HT-29 (cell line): ENCODE measurements at regions not wholly inside any gene's neighbourhood (a gene's known extent, or its start where the extent isn't known, plus 50 kb on each side); places are given as distances from the start of the nearest gene placed in this dataset.
"Not testable (repeated sequence)": the region's sequence is repeated elsewhere in the genome, so short reads cannot be mapped to it uniquely, and the experiment has no call there.

ENCODE experiments used
- DNase-seq: peaks from one replicate; pipeline ENCODE4 v3.0.0-alpha.2; 2015; ENCODE audit warnings: low spot score

- peak; percentile 88 for DNase-seq
These were observed 441.9 kb upstream of the PIK3R1 start for GRCh38 chr5:67773411-67774266.

DNA sequence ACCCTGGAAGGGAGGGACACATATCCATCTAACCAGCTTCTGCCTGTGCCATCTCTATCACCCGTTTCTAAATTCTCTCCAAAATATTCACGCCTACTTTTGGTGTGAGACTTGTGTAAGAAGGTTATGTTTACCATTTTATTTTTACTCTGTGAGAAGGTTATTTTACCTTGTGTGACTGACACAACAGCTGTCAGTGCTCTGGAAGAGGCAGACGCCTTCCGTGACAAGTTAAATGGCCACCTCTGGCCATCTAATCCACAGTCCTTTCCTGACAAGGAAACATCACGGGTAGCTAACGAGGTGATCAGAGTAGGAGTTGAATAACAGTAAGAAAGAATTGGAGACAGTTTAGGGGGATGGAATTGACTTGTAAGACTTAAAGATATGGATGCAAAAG, 443.8 kb upstream of the PIK3R1 start:
- no peak for DNase-seq

DNA sequence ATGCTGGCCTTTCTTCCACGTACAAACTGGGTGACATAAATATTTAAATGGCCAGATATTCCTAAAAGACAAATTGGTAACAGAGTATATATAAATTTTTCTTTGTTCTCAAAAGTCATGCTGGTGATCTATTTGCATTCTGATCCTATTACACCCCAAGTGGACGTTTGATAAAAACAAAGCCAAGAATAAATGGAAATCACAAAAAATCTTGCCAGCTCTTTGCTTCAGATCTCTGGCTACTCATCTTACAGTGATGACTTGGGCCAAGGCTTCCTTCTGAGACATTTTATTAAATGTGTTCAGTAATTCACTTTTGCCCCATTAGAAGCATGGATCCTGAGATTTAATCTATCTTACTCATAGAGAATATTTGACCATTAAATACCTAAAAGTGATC, 444.3 kb upstream of the PIK3R1 start:
- DNase-seq, result no peak

DNA sequence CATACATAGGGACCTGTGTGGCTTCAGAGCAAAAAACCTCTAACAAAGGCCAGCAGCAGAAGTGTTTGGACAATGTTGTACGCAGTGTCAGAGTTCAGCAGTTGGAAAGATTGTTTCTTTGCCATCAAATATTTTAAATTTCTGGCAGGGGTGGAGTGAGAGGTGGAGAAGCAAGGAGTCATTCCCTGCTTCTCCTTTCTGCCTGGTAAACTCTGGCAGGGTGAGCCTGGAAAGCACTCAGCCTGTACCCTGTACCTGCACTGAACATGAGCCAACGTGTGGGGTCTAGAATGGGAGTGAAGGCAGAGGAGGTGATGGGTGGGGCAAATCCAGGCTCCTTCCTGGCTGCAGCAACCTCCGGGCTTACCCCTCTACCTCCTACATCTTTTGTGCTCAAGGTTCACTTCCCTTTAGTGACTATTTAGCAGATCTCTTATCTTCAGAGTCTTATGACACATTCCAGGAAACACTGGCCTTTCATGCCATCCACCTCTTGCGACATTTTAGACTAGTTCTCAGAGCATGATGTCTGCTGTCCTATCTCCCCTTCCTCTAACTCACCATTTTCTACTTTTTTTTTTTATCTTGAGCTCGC, 445.0 kb upstream of the PIK3R1 start:
- peak; percentile 94 for DNase-seq

GRCh38 chr5:67765697-67766096, 449.9 kb upstream of the PIK3R1 start:
- no peak for DNase-seq

DNA sequence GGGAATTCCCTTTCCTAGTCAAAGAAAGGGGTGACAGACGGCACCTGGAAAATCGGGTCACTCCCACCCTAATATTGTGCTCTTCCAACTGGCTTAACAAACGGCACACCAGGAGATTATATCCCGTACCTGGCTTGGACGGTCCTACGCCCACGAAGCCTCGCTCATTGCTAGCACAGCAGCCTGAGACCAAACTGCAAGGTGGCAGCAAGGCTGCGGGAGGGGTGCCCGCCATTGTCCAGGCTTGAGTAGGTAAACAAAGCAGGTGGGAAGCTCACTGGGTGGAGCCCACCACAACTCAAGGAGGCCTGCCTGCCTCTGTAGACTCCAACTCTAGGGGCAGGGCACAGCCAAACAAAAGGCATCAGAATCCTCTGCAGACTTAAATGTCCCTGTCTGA, 457.8 kb upstream of the PIK3R1 start:
- DNase-seq, result not testable (repeated sequence)

DNA sequence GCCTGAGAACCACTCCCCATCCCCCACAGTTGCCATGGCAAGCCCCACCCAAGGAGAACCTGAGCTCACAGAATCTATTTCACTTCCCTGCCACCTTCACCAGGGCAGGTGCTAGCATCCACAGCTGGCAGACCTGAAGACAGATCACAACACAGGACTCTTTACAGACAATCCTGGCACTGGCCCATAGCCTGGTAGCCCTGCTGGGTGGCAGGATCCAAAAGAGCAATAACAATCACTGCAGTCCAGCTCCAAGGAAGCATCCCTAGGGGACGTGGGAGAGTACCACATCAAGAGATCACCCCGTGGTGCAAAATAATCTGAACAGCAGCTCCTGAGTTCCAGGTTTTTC, 463.2 kb upstream of the PIK3R1 start:
- DNase-seq, result no peak

GRCh38 chr5:67748165-67748690, 467.3 kb upstream of the PIK3R1 start:
- no peak for DNase-seq

- no peak for DNase-seq
These were observed 468.5 kb upstream of the PIK3R1 start for GRCh38 chr5:67747096-67747495.

GRCh38 chr5:67746608-67747007, 468.9 kb upstream of the PIK3R1 start:
- not testable (repeated sequence) for DNase-seq

GRCh38 chr5:67746103-67746502, 469.5 kb upstream of the PIK3R1 start:
- no peak for DNase-seq

DNA sequence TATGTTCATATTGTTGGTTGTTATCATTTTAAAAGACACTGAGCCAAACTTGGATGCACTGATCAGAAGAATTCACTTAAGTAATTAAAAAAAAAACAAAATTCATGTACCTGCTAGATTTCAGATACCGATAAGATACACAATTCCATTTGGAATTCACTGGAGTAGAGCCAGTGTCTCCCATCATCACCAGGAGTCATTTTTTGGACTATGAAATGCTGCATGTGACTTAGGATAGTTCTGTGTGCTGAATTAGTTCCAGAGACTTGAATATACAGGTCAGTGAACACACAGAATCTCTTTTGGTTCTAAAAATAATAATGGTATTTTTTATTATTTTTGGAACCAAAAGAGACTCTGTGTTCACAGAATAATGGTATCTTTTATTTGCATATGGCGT, 482.6 kb upstream of the PIK3R1 start:
- DNase-seq, result no peak

GRCh38 chr5:67732471-67732870, 483.1 kb upstream of the PIK3R1 start:
- DNase-seq, result no peak

- DNase-seq, result no peak
These were observed 483.7 kb upstream of the PIK3R1 start for GRCh38 chr5:67731886-67732285.

- no peak for DNase-seq
These were observed 484.6 kb upstream of the PIK3R1 start for GRCh38 chr5:67730917-67731474.

- no peak for DNase-seq
These were observed 487.1 kb upstream of the PIK3R1 start for GRCh38 chr5:67728326-67728890.

- no peak for DNase-seq
These were observed 490.0 kb upstream of the PIK3R1 start for GRCh38 chr5:67725604-67726003.

DNA sequence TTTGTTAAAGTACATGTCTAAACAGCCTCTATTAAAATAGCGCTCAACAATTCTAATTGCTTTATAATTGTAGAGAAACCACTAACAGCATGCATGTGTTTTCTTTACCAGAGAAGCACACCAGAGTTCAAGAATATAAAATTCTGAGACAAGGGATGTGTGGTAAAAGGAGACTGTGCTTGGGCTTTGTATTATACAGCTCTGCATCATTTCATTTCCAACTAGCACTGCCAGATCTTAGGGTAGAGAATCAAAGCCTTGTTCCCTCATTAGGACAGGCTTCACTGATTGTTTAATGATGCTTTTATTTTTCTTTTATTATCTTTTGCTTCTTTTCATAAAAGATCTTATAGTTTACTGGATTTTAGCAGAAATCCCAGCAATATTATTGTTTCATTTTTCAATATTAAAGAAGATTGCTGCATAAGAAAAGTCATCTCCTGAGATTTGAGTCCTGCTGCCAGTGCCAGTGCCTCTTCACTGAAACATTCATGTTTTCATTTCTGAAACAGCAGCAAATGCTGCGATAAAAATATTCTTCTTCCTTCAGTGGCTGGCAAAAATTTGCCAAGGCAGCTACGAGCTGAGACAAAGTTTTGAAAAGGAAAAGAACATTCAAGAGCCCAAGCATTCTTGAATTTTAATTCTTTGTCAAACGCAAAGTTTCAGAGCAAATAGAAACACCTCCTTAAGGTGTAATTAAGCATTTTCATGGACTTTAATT, 491.0 kb upstream of the PIK3R1 start:
- DNase-seq, result no peak

DNA sequence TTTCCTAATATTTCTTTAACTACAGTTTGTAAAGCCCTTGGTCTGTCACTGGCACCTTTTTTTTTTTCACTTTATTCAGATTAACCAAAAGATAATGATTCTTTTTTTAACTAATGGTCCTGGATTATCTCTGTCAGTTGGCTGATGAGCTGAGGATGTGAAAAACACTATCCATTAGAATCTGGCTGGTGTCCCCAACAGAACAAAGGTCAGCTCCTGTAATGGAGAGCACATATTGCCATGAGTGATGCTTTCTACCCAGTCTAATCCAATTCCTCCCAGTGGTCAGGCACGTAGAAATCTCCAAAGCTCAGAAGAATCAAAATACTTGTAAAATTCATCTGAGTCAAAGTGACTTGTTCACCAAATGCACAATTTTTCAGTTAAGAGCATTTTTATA, 491.7 kb upstream of the PIK3R1 start:
- DNase-seq, result no peak

- DNase-seq, result not testable (repeated sequence)
These were observed 493.0 kb upstream of the PIK3R1 start for GRCh38 chr5:67722582-67722981.

- no peak for DNase-seq
These were observed 495.3 kb upstream of the PIK3R1 start for GRCh38 chr5:67720162-67720772.
